Kidney (tissue), 13 donors: ENCODE measurements at regions not wholly inside any gene's neighbourhood (a gene's known extent, or its start where the extent isn't known, plus 50 kb on each side); places are given as distances from the start of the nearest gene placed in this dataset.

Experiments used
- DNase-seq, 5 donors: peaks; one replicate each; pipeline ENCODE4 v3.0.0-alpha.2; 2013 to 2020
- FAIRE-seq: peaks from 2 replicates; lab custom pipeline; 2012; peaks lifted over from hg19 to GRCh38; lab: Jason Lieb, UNC
- H3K27ac ChIP-seq, 2 donors: one replicate each; pipeline ENCODE4 v1.7.0; 2013; ENCODE audit warnings: low read depth in 2 of 2, low read length in 2 of 2, inconsistent platforms in 1 of 2
- H3K27me3 ChIP-seq: one replicate; pipeline ENCODE4 v1.7.1; 2013; ENCODE audit warnings: low read length, inconsistent platforms; ENCODE audit not compliant: control insufficient read depth, insufficient read depth
- H3K36me3 ChIP-seq, 3 donors: one replicate each; pipeline versions ENCODE4 v1.7.0 to v1.7.1; 2013; ENCODE audit warnings: low read length in 3 of 3, control low read depth in 1 of 3, inconsistent platforms in 1 of 3; ENCODE audit not compliant: insufficient read depth in 3 of 3, control insufficient read depth in 2 of 3
- H3K4me1 ChIP-seq, 3 donors: one replicate each; pipeline versions ENCODE4 v1.7.0 to v1.7.1; 2013; ENCODE audit warnings: low read length in 3 of 3, inconsistent platforms in 1 of 3, low read depth in 1 of 3; ENCODE audit not compliant: control insufficient read depth in 2 of 3, insufficient read depth in 2 of 3
- H3K4me3 ChIP-seq, 3 donors: one replicate each; pipeline versions ENCODE4 v1.7.0 to v1.8.1; 2013; ENCODE audit warnings: low read length in 3 of 3, control low read depth in 1 of 3, inconsistent platforms in 1 of 3
- H3K9ac ChIP-seq, 3 donors: one replicate each; pipeline versions ENCODE4 v1.7.0 to v1.7.1; 2013; ENCODE audit warnings: low read length in 3 of 3, control low read depth in 1 of 3, inconsistent platforms in 1 of 3
- H3K9me3 ChIP-seq, 3 donors: one replicate each; pipeline versions ENCODE4 v1.7.0 to v1.7.1; 2013; ENCODE audit warnings: low read length in 3 of 3, control low read depth in 1 of 3, inconsistent platforms in 1 of 3; ENCODE audit not compliant: control insufficient read depth in 2 of 3, insufficient read depth in 1 of 3
- intact Hi-C: fragments of 100-400 bp; cut with DNase I; formaldehyde crosslinking; loops from one replicate; pipeline ENCODE4 v1.11.1; 2022
- TF ChIP-seq, protein P1 (sequence below): IDR thresholded peaks from 3 replicates; pipeline ENCODE4 v1.5.1; 2012; ENCODE audit warnings: mild to moderate bottlenecking, moderate library complexity, borderline replicate concordance; ENCODE audit not compliant: insufficient read depth; ENCODE audit errors: extremely low read depth
- donor health status: control.
- donor health status: control.
- donor health status: control.
- donor health status: control.
- donor health status: control.
- donor health status: DM: yes; HTN: yes; CAD: no.
- donor health status: Normal renal cell carcinoma (clear cell type).

DNA sequence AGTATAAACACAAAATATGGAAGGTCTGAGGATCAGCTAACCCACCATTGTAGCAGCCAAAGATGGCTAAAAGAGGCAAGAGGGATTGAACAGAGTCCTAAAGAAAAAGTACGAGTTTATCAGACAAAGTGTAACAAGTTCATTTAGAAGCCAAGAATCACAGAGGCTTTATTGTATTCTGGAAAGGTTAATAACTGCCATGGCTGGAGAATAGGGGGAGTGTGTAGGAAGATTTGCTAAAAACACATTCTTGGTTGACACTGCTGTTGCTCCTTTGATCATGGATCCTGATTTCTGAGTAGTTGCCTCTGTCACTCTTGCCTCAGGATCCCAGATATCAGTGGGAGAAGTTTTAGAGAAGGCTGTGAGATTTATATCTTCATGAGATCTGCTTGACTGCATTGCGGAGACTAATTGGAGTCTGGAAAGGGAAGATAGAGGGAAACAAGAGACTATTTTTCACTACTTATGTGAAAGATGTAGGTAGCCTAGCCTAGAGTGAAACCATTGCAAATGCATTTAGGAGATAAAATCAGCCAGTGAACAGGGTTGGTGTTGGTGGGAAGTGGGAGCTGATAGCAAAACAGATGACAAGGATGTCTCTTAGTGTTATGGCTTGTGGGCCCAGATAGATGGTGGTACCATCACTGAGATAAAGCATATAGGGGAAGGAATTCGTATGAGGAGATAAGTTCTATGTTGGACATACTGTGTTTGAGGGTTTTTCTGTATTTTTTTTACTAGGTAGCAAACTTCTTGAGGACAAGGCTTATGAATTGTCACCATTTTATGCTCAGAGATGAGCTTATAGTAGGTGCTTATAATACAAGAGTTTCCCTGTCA, 402.9 kb upstream of the PDE3A start:
- intact Hi-C loops, result no loop called here
- DNase-seq (peak in 3 of 5 donors; percentile 35 to 88 (median 86)), FAIRE-seq (no peak)
- no peak overlapping the region for H3K27ac ChIP-seq
- H3K4me3 ChIP-seq, result no peak overlapping the region
- H3K4me1 ChIP-seq, result no peaks in the 10 kb centered on the region
- no peaks in the 10 kb centered on the region for H3K27me3 ChIP-seq
- no peaks in the 10 kb centered on the region for H3K36me3 ChIP-seq
- H3K9me3 ChIP-seq, result no peaks in the 10 kb centered on the region
- TF ChIP-seq, protein P1, sequence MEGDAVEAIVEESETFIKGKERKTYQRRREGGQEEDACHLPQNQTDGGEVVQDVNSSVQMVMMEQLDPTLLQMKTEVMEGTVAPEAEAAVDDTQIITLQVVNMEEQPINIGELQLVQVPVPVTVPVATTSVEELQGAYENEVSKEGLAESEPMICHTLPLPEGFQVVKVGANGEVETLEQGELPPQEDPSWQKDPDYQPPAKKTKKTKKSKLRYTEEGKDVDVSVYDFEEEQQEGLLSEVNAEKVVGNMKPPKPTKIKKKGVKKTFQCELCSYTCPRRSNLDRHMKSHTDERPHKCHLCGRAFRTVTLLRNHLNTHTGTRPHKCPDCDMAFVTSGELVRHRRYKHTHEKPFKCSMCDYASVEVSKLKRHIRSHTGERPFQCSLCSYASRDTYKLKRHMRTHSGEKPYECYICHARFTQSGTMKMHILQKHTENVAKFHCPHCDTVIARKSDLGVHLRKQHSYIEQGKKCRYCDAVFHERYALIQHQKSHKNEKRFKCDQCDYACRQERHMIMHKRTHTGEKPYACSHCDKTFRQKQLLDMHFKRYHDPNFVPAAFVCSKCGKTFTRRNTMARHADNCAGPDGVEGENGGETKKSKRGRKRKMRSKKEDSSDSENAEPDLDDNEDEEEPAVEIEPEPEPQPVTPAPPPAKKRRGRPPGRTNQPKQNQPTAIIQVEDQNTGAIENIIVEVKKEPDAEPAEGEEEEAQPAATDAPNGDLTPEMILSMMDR, result no peak
- no peak overlapping the region for H3K9ac ChIP-seq

DNA sequence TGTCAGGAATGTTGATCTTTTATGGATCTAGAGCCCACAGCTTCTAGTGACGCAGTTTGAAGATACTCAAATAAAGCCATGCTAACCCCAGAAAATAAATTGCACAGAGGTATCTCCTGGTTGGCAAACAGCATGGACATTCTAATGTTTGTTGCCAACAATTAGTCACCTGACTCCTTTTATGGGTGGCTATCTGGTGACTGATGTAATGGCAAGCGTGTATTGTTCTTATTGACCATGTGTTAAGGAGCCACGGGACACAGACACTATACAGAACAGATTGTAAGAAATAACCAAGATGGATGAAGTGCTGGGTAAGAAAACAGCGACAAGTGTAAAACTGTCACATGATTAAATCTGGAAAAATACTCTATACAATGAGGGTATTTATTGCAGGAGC, 401.3 kb upstream of the PDE3A start:
- TF ChIP-seq, protein P1, result no peak
- DNase-seq (no peak), FAIRE-seq (no peak)
- Histone ChIP-seq H3K4me3 (no peak overlapping the region), H3K27me3 (no peaks in the 10 kb centered on the region), H3K4me1 (peaks cover 4 to 6% (median 4%) of the 10 kb centered on the region in 3 donors), H3K36me3 (no peaks in the 10 kb centered on the region), H3K9me3 (no peaks in the 10 kb centered on the region), H3K9ac (no peak overlapping the region), H3K27ac (peak overlapping the region in 1 of 2 donors; percentile 24)
- intact Hi-C loops, result no loop called here

DNA sequence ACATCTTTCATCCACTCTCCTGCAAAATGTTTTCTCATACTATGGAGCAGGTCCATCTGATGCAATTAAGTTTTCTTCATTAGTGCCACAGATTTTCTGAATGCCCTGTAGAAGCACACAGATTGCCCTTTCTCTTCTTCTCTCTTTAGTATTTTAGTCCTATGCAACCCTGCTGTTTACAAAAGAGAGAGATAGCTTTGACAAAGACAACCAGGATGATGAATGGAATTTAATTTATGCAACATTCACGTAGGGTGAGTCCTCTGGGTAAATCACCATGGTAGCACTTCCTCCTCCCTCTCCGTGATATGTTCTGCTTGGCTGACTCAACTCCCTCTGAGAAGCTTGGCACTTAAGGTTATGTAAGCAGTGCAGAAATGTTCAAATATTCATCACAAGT, 400.9 kb upstream of the PDE3A start:
- DNase-seq (peak in 4 of 5 donors; percentile 58 to 88 (median 73)), FAIRE-seq (peak; percentile 80)
- Histone ChIP-seq H3K9ac (no peak overlapping the region), H3K4me1 (peaks cover 4 to 6% (median 4%) of the 10 kb centered on the region in 3 donors), H3K27me3 (no peaks in the 10 kb centered on the region), H3K36me3 (no peaks in the 10 kb centered on the region), H3K9me3 (no peaks in the 10 kb centered on the region), H3K4me3 (no peak overlapping the region), H3K27ac (no peak overlapping the region)
- TF ChIP-seq, protein P1, result no peak
- intact Hi-C loops, result no loop called here
